HG03064 (cell line): ENCODE measurements at regions not wholly inside any gene's neighbourhood (a gene's known extent, or its start where the extent isn't known, plus 50 kb on each side); places are given as distances from the start of the nearest gene placed in this dataset.

Experiments used
- ATAC-seq: cut with Tn5 transposase; IDR thresholded peaks from one replicate; pipeline ENCODE4 v1.9.1; 2021; ENCODE audit warnings: low read depth; ENCODE audit not compliant: unreplicated experiment

GRCh38 chr16:80027007-80027965, 426.7 kb upstream of the MAF start:
- ATAC-seq, result peak; percentile 63

DNA sequence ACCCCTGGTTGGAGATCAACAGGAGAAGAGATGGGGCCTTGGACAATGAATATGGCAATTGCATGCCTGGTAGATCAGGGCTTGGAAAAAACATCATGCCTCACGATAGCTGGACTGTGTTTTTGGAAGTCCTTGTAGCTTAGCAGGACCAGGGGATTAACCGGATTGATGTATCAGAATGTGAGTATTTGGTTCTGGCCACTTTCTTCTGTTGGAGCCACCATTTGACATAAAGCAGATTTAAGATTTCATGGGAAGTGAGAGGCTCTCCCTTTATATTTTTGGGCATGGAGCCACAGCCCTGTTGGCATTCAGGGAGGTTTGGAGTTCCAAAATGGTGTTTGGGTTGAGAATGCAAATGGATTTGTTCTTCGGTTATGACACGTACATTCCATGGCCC, 424.7 kb upstream of the MAF start:
- ATAC-seq, result no peak

GRCh38 chr16:80024443-80024842, 423.9 kb upstream of the MAF start:
- no peak for ATAC-seq

DNA sequence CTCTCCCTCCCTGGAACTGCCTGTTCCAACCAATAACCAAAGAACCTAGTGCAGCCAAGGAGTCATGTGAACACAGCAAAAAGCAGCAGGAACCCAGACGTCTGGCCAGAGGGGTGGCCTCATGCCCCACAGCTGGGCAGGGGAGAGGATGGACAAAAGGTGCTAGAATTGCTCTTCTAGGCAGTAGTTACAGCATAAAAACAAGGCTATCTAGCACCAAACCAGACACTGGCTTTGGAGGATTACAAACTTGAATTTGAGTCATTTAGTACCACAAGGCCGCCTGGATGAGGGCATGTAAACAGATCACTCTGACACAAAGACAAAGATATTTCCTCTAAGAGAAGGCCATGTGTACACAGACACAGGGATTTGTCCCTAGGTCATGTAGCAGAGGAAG, 423.3 kb upstream of the MAF start:
- ATAC-seq, result no peak

- ATAC-seq, result no peak
Observed at GRCh38 chr16:80019395-80019794, 418.9 kb upstream of the MAF start.

- no peak for ATAC-seq
Observed at GRCh38 chr16:80018466-80018865, 417.9 kb upstream of the MAF start.

- no peak for ATAC-seq
Observed at GRCh38 chr16:80016731-80017326, 416.3 kb upstream of the MAF start.

DNA sequence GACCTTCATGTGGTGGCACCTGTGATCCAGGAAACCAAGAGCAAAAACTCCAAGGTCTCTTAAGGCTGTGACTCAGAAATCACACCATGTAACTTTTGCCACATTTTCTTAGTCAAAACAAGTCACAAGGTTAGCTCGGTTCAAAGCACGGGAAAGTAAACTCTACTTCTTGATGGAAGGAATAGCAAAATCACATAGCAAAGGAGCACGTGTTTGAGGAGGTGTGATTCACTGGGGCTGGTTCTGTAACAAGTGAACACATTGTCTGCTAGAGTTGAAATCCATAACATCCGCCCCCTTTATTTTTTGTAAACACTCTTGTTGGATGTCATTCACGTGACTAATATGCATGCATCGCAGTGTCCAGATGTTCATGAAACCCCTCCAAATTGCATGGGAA, 415.0 kb upstream of the MAF start:
- ATAC-seq, result no peak

- ATAC-seq, result no peak
Observed at GRCh38 chr16:80014241-80014939, 413.9 kb upstream of the MAF start.

- no peak for ATAC-seq
Observed at GRCh38 chr16:80012586-80012985, 412.0 kb upstream of the MAF start.

- ATAC-seq, result no peak
Observed at GRCh38 chr16:80009971-80010659, 409.6 kb upstream of the MAF start.

DNA sequence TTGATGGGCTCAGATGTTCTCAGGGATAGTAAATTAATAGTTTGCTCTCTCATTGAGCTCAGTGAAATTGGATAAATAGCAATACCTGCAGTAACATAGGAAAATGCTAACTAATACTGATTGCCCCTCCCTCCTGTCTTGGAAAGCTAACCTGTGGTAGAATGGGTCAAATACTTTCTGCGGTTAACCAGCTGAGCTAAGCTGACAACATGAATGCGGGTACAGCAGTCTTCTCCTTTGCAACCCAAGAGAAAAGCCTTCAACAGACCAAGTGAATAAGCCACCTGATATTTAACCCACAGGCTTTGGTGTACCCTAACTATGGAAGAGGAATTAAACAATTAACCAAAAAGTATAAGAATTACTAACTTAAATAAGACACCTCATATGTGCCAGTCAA, 408.3 kb upstream of the MAF start:
- no peak for ATAC-seq

DNA sequence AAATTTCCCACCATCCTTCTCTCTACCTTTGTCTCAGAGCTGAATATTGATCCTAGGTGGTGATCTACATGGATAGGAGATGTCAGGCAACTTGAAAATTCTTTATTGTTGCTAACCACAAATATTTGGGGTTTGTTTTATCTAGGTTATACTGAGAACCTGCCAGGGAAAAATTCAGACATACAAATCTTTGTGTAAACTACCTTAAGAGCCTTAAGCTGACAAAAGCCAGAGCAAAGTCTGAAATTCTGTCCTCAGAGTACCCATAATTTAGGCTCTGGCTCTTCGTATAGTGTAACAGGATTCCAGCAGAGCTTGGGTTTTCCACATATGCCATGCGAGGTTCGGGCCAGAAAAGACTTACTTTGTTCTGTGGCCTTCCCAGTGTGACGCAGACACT, 406.7 kb upstream of the MAF start:
- no peak for ATAC-seq

- ATAC-seq, result no peak
Observed at GRCh38 chr16:80006241-80007215, 406.0 kb upstream of the MAF start.

GRCh38 chr16:80004113-80004512, 403.6 kb upstream of the MAF start:
- no peak for ATAC-seq

DNA sequence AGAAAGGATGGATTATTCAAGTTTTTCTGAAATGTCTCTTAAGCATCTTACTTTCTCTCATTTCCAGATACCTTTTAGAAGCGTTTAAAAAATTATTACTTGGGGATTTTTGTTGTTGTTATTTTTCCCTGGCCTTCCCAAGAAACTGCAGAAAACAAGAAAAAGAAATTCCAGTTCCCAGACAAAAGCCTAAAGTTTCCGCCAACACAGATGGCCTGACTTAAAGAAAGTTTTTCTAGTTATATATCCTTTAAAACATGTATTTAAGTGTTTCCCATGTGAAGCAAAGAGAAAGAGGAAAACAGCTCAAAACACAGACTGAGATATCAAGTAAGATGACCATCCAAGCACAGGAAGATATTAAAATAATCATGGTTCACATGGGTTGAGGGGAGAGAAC, 401.7 kb upstream of the MAF start:
- no peak for ATAC-seq

- ATAC-seq, result no peak
Observed at GRCh38 chr16:79998143-79998542, 397.6 kb upstream of the MAF start.

GRCh38 chr16:79997257-79997656, 396.7 kb upstream of the MAF start:
- ATAC-seq, result no peak

GRCh38 chr16:79996321-79996720, 395.8 kb upstream of the MAF start:
- no peak for ATAC-seq

DNA sequence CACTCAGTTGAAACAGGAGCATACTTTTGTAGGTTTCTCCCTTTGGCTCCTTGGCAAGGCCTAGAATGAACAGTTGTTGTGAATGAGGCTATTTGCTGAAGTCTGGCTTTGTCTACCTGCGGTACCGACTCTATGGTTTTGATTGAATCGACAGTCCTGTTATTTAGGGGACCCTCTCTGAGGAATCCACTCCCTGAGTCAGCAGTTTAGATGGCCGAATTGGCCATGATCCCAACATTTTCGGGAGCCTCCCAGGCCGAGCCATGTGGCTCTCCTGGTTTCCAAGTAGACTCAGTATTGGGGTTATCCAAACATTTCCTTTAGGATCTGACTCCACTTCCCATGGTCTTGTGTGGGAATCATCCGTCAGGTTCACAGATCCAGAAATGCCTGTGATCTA, 394.8 kb upstream of the MAF start:
- no peak for ATAC-seq
